HK-2 (cell line): ENCODE measurements at regions not wholly inside any gene's neighbourhood (a gene's known extent, or its start where the extent isn't known, plus 50 kb on each side); places are given as distances from the start of the nearest gene placed in this dataset.
A peak's percentile ranks its signal among the peaks of the same experiment; 100 is the strongest.
"Not testable (repeated sequence)": the region's sequence is repeated elsewhere in the genome, so short reads cannot be mapped to it uniquely, and the experiment has no call there.

Experiments used
- DNase-seq: peaks from one replicate; pipeline ENCODE4 v3.0.0-alpha.2; 2018; ENCODE audit not compliant: unreplicated experiment

DNA sequence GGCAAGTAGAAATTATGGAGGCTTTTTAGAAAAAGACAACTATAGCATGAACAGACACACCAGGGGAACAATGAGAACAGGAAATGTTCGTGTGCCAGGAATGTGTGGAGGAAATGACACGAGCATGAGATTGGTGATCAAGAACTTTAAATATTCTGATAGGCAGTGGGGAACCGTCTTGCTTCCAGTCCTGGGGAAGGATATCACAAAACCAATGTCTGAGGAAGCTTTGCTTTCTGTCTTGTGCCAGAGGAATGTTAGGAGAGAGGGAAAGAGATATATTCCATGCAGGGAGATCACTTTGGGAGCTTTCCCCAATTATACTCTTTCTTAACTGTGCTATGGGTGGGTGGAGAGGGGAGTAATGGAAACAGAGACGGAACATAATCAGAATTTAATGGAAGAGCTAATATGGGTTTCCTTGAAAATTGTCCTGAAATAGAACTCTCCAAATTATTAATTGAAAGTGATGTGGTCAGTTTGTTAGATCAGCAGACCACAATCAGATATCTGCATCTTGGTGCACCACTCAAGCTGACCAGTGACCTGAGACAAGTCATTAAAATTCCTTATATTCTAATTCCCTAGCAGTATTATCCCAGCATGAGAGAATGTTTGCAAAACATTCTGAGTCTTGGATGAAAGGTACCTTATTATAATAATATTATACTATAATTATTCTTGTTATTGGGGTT, 178.2 kb downstream of the SOX4 start:
- DNase-seq, result no peak

DNA sequence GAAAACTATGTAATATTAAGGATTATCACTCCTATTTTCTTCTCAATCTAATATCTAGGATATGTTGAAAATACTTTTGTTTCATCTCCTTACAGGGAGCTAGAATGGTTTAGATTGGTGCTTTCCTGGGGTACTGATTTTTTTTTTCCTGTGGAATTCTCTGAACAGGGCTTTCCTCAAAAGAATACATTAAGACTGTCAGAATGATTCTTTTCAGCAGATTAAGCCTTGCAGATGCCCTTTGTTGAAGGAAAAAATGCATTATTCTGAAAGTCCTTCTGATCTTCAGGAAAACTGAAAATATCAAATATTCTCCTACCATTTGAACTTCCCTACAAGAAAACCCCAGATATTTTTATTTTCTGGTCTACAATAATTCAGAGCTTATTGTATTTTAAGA, 178.9 kb downstream of the SOX4 start:
- DNase-seq, result no peak

- no peak for DNase-seq
These were observed 179.5 kb downstream of the SOX4 start for GRCh38 chr6:21772884-21773575.

DNA sequence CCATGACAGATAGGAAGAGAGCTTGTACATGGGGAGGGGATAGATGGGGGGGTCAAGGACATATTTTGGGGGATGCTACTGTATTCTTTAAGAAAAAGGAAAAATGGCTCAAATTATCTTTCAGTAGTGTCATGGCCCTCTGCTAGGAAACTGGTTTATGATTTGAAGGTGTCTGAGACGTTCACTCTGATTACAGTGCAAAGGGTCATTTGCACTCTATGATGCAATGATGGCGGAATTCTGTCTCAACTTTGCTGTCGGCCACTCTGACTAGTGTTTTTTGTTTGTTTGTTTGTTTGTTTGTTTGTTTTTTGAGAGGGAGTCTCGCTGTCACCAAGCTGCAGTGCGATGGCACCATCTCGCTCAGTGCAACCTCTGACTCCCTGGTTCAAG, 180.0 kb downstream of the SOX4 start:
- DNase-seq, result no peak

DNA sequence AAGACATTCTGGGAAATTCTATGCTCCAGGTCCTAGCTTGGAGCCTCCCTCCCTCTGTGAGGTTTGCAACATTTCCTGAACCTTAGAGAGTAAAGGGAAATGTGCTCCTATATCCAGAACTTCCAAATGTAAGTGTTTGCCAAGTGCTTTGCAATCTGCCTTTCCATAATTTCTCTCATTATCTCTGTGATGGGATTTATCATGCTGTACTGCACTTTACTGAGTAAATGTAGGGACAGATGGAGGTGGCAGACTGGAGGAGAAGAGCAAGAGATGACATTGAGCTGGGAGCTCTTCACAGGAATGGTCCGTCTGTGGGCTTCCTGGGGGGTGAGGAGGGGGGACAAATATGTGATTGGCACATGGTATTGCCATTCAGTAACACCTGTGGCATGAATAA, 184.3 kb downstream of the SOX4 start:
- DNase-seq, result no peak

- DNase-seq, result no peak
These were observed 186.6 kb downstream of the SOX4 start for GRCh38 chr6:21780141-21780540.

GRCh38 chr6:21780679-21781078, 187.1 kb downstream of the SOX4 start:
- no peak for DNase-seq

- DNase-seq, result no peak
These were observed 187.6 kb downstream of the SOX4 start for GRCh38 chr6:21781128-21781527.

DNA sequence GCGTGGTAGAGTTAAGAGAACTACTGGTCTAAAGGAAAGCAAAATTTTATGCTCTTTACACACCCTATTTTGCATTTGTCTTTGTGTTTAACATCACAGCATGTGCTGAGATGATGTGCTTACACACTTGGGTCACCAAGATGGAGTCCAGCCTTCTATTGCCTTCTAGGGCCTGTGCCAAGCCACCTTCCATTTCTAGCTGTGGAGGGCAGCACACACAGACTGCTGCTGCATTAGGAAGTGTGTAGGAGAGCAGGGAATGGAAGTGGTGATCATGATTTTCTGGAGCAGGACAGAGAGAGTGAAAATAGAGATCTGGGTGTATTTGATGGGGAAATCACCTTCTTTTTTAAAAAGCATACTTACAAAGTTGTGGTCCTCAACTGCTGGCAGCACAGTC, 191.6 kb downstream of the SOX4 start:
- no peak for DNase-seq

- no peak for DNase-seq
These were observed 197.5 kb downstream of the SOX4 start for GRCh38 chr6:21791056-21791455.

DNA sequence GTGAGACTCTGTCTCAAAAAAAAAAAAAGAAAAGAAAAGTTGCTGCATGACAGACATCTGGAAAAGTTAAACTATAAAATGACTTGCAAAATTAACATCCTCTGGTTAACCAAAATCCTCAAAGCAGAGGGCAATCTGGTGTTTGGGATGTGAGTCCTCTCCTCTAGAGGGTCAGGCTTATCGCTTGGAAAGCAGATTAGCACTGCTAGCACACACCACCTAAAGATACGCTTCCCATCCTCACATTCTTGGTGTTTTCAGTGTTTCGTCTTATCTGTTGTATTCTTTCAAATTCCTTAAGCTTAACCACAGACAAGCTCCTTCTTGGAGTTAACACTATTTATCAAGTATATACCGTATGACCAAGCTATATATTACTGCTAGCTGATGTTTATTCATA, 198.0 kb downstream of the SOX4 start:
- DNase-seq, result no peak

DNA sequence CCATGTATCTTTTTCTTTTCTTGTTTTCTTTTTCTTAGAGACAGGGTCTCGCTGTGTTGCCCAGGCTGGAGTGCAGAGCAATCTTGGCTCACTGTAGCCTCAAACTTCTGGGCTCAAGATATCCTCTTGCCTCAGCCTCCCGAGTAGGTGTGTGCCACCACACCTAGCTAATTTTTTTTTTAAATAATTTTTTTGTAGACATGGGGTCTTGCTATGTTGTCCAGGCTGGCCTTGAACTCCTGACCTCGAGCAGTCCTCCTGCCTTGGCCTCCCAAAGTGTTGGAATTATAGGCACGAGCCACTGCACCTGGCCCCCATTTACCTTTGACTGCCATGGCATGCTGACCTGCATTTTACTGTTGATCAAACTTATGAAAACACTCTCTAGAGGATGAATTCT, 198.6 kb downstream of the SOX4 start:
- no peak for DNase-seq

GRCh38 chr6:21796979-21797378, 203.4 kb downstream of the SOX4 start:
- DNase-seq, result not testable (repeated sequence)

- DNase-seq, result no peak
These were observed 204.9 kb downstream of the SOX4 start for GRCh38 chr6:21798468-21798867.

DNA sequence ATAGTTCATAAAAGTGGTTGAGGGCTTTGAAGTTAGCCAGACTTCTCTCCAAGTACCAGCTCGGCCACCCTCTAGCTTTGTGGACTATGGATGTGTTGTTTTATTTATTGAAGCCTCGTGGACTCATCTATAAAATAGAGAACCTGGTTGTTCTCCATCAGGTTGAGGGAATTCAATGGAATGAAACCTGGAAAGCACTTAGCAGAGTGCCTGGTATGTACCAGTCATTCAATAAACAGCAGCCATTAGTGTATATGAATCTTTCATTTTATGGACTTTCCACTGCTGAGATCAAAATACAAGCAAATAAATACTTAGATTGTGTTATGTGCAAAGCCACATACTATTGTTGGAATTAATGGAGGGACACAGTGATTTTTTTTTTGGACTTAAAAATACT, 206.8 kb downstream of the SOX4 start:
- DNase-seq, result no peak

- DNase-seq, result no peak
These were observed 207.4 kb downstream of the SOX4 start for GRCh38 chr6:21800948-21801438.

DNA sequence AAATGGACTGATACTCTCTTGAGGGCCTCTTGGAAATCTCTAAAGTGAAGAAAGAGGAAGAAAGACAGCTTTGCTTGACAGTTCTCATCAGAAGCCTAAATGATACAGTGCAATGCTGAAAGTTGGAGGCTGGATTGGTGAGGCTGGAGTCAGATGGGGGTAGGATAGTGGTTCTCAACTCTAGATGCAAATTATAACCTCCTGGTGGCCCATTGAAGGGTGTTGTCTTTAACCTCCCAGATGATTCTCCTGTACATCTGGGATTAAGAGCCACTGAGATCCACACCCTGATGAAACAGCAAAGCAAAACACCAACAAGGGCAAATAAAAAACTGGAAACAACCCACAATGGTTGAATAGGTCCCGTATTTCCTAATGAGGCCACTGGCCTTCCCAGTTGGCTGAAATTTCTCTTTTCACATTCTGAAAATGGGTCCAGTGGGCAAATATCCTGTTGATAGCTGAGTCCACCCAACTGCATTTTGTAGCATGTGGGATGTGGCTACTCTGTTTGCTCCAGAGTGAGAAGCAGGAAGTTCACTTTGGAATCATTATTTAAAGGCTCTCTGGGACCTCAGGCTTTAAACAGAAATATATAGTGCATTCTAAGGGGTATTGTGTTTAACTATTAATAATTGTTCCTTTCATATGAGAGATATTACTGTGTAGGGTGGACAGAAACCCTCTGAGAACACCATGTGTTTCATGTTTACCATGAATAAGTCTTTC, 208.1 kb downstream of the SOX4 start:
- DNase-seq, result no peak

GRCh38 chr6:21802175-21802822, 208.7 kb downstream of the SOX4 start:
- DNase-seq, result no peak

DNA sequence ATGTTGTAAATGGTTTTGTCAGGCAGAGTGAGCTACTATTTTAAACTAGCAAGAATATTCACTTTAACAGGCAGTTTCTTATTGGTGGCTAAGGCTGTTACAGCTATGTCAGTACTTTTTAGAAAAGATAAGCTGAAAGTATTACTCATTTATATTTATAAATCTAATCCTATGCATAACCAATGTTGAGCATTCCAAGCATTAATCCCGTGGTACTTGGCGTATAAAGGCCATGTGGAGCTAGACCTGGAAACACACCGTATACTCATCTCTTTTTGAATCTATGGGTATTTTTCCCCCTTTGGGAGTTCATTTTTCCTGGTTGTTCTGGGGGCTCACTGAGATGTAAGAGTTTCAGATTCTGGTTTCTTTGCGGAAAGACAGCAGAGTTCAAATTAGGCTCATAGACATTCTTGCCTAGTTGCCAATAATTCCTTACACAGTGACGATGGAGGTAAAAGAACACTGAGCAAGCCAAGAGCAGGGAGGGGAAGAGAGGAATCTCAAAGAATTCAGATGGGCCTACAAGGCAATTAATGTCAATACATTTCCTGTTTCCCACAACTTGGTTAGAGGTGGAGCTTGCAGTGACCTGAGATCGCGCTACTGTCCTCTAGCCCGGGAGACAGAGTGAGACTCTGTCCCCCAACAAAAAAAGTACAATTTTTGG, 211.5 kb downstream of the SOX4 start:
- no peak for DNase-seq

DNA sequence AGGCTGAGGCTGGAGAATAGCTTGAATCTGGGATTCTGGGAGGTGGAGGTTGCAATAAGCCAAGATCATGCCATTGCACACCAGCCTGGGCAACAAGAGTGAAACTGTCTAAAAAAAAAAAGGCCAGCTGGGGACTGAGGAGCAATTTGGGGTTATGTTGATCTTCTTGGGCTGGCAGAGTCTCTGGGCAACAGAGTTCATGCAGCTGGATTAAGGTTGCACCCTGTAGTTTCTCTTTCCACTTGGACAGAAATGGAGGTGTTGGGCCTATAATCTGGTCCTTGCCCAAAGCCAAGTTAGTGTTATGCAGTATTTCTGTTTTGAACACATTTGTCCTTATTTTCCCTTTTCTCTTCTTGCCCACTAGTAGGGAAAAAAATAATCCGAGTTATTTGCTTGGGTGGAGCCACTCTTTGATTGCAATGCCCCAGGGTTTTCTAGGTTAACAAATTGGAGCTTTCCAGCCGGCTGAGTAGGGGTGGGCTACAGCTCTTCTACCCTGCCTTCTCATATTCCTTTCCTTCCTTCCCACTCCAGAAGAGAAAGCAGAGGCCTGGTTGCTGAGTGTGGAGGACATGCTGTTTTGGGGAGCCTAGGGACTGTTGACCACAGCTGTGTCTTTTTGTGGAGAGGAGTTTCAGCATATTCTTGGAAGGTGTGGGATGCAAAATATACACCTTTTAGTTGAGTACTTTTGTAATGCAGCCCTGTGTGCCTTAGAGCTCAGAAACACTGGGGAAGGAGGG, 213.9 kb downstream of the SOX4 start:
- no peak for DNase-seq

GRCh38 chr6:21808045-21808470, 214.5 kb downstream of the SOX4 start:
- DNase-seq, result peak; percentile 54
